CD4-positive, alpha-beta T cell treated with Interferon alpha-2 for 1 hour (primary cell): ENCODE measurements at regions not wholly inside any gene's neighbourhood (a gene's known extent, or its start where the extent isn't known, plus 50 kb on each side); places are given as distances from the start of the nearest gene placed in this dataset.

Source experiments
- DNase-seq, 2 donors: peaks; one replicate each; pipeline ENCODE4 v3.0.0-alpha.2; 2020 to 2022

DNA sequence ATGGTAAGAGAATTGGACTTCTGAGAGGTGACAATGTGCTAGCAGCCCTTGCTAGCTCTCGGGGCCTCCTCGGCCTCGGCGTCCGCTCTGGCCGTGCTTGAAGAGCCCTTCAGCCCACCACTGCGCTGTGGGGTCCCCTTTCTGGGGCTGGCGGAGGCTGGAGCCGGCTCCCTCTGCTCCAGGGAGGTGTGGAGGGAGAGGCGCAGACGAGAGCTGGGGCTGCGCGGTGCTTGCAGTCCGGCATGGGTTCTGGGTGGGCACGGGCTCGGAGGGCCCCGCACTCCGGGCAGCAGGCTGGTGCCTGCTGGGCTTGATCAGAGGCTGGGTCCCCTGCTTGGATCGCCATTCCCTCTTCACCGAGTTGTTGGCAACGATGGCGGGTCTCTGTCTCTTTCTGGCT, 226.4 kb upstream of the AMIGO2 start:
- no peak for DNase-seq

DNA sequence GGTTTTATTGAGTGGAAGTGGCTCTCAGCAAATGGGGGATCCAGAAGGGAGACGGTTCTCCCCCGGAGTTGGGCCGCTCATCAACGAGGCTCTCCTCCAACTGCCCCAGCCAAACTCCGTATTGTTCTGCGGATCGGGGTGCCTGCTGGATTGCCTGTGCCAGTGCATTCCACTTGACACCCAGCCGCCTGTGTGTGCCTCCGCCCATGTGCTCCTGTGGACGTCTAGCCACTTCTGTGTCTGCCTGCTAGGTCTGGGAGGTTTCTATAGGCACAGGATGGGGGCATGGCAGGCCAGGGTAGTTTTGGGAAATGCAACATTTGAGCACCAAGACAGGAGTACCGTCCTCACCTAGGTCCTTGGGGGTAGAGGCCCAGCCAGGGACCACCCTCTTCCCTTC, 225.7 kb upstream of the AMIGO2 start:
- DNase-seq = no peak

GRCh38 chr12:47303995-47304560, 224.3 kb upstream of the AMIGO2 start:
- no peak for DNase-seq

DNA sequence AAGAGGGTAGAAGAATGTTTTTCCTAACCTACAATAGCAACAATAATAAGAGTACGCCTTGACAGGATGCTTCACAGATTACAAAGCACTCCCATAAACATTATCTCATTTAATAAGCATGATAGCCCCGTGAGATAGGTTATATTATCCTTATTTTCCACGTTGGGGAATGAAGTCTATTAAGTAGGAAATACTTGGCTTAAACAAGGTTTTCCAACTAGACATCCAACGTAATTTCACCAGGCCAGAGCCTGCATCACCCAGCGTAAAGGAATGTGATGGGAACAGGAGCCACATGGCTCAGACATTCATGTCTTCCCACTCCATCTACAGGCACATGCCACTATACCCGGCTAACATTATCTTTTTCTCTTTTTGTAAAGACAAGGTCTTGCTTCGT, 223.4 kb upstream of the AMIGO2 start:
- DNase-seq = no peak

GRCh38 chr12:47302111-47302671, 222.4 kb upstream of the AMIGO2 start:
- DNase-seq = no peak

DNA sequence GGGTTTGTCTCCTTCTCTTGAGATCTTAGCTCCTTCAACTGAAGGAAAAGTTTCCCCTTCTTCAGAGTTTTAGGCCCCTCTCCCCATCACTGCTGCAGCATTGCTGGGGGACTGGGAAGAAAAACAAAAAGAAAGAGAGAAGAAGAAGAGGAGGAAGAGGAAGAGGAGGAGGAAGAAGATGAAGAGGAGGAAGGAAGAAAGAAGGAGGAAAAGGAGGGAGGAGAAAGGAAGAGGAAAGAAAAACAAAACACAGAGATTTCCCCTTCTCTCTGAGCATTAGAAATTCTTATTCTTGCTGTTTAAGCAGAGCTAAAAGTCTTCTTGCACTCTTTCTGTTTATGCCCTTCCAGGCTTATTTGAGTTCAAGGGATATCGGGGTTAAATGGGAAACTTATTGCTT, 219.8 kb upstream of the AMIGO2 start:
- no peak for DNase-seq

GRCh38 chr12:47297993-47298392, 218.2 kb upstream of the AMIGO2 start:
- DNase-seq = peak in 1 of 2 donors; percentile 33

DNA sequence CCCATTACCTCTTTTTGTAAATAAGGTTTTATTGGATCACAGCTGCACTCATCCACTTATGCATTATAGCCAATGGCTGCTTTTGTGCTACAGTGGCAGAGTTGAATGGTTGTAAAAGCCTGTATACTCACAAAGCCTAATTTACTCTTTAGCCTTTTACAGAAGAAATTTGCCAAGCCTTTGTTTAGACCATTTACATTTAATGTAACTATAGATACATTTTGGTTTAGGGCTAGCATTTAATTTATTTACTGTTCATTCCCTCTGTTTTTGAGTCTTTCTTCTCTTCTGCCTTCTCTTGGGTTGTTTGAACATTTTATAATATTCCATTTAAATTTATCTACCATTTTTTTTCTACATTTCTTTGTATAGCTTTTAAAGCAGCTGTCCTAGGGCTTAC, 217.1 kb upstream of the AMIGO2 start:
- DNase-seq = no peak

- no peak for DNase-seq
These were observed 213.6 kb upstream of the AMIGO2 start for GRCh38 chr12:47293406-47293805.

- DNase-seq = no peak
These were observed 206.9 kb upstream of the AMIGO2 start for GRCh38 chr12:47286676-47287075.
